HG03139 (cell line): ENCODE measurements at regions not wholly inside any gene's neighbourhood (a gene's known extent, or its start where the extent isn't known, plus 50 kb on each side); places are given as distances from the start of the nearest gene placed in this dataset.
"Not testable (repeated sequence)": the region's sequence is repeated elsewhere in the genome, so short reads cannot be mapped to it uniquely, and the experiment has no call there.

Experiments
- ATAC-seq: cut with Tn5 transposase; IDR thresholded peaks from one replicate; pipeline ENCODE4 v1.9.1; 2021; ENCODE audit not compliant: unreplicated experiment

GRCh38 chr7:17044396-17044795, 162.6 kb upstream of the AGR3 start:
- no peak for ATAC-seq

DNA sequence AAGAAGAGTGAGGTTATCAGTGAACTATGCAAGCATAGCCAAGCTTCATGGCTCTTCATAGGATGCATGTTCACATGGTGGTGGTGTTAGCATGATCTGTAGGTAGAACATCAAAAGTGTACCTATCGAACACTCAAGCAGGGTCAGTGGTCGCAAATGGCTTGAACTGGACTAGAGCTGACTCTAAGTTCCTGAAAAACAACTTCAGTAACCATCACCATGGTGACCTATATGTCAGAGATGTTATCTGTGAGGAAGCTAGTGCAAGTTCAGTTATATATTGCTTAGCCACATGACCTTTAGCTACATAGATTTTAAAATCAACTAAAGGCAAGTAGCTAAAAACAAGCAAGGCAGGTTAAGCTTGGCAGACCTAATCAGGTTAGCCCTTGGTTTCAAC, 163.1 kb upstream of the AGR3 start:
- ATAC-seq = no peak

DNA sequence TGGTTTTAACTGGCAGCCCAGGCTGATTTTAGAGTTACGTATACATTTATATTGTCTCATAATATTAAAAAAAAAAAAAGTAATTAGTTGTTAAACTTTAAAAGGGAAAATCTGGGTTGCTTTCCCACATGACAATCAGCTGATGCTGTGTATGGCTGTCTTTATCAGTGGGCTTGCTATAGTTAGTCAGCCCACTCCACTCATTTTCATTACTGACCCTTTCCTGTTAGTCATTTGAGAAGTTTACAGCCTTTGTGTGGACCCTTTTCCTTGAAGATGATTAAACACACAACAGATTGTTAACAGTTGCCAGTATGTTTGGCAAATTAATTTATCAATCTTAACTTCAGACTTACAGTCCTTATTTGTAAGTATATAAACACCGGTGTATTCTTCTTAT, 164.5 kb upstream of the AGR3 start:
- no peak for ATAC-seq

DNA sequence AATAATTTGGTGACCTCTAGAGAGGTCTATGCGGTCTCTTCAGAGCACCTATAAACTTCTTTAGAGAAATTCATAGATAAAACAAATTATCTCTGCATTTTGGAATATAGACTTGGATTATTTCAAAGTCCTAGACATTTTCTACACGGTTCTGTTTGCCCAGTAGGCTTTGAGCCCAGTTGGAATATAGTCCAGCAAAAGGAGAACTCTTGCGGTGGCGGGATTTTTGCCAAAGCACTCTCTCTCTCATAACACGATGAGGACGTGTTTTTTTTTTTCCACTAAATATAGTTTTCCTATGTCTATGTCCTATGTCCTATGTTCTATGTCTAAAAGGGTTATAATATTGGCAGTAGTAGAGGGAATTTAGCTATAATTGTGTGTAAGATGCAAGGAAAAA, 164.9 kb upstream of the AGR3 start:
- ATAC-seq = no peak

DNA sequence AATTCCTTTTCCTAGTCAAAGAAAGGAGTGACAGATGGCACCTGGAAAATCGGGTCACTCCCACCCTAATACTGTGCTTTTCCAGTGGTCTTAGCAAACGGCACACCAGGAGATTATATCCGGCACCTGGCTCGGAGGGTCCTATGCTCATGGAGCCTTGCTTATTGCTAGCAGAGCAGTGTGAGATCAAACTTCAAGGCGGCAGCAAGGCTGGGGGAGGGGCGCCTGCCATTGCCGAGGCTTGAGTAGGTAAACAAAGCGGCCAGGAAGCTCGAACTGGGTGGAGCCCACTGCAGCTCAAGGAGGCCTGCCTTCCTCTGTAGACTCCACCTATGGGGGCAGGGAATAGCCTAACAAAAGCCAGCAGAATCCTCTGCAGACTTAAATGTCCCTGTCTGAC, 171.4 kb upstream of the AGR3 start:
- ATAC-seq = not testable (repeated sequence)

DNA sequence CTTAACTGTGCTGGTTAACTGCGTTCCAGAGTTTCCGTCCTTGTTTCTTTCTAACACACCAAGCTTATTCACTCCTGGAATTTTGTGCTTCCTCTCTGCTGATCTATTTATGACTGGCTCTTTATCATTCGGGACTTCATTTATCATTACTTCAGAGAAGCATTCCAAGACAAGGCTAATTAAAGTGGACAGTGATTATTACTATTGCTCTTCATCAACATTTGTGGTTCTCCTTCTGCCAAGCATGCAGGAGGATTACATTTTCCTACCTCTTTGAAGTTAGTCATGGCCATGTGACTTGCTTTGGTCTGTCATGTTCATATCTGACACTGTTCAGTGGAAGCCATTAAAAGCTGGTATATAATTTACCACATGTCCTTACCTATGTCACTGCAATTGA, 172.4 kb upstream of the AGR3 start:
- no peak for ATAC-seq

DNA sequence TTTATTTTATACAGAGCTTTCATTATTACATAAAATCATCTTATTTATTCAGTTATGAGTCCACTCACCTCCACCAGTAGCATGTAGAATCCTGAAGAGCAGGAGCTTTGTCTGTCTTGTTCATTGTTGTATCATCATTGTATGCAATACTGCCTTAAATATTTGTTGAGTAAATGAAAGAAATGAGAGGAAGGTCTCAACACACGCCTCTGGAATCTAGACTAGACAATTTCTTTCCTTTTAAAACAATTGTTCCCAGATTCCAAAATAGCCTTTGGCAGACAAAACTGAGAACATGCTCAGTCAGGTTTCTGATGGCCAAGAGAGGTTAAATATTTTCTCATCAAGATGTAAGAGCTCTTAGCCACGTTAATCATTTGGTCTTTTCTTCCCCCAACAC, 173.1 kb upstream of the AGR3 start:
- ATAC-seq = no peak

DNA sequence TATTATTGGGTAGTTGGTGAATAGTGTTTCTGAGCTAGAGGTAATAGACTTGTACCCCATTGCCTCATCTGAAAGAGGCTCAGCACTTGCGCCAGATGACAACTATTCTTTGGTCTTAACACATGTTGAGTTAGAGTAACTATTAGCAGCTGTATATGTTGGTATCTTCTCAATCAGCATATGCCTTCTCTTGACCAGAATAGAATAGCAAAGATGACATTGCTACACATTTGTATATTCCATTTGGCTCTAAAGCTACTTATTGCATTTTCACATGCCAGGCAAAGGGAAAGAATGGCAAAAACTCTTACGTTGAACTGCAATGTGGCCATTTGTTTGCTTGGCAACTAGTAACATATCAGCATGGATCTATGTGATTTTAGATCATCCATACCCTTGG, 173.8 kb upstream of the AGR3 start:
- no peak for ATAC-seq

DNA sequence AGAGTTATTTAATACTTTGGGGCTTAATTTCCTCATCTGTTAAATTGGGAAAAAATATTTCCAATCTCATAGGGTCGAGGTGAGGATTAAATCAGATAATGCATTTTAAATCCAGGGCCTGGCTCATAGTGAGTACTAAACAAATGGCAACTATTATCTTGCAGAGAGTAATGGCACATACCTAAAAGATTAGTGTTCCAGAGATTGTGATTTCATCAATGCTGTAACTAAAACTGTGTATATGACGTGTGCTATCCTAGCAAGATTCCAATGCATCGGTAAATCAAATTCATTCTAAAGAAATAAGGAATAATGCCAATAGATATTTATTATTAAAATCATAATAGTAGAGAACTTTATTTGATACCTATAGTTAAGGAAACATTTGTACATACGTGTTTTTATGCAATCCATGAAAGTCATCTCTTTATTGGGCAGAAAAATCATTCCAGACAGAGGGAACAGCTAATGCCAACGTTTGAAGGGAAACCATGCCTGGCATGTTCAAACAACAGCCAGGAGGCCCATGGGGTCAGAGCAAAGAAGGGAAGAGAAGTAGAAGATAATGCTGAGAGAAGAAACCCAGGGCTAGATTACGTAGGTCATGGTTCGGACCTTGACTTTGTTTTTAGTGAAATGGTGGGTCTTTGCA, 174.8 kb upstream of the AGR3 start:
- ATAC-seq = no peak

GRCh38 chr7:17057143-17057509, 175.3 kb upstream of the AGR3 start:
- ATAC-seq = no peak

DNA sequence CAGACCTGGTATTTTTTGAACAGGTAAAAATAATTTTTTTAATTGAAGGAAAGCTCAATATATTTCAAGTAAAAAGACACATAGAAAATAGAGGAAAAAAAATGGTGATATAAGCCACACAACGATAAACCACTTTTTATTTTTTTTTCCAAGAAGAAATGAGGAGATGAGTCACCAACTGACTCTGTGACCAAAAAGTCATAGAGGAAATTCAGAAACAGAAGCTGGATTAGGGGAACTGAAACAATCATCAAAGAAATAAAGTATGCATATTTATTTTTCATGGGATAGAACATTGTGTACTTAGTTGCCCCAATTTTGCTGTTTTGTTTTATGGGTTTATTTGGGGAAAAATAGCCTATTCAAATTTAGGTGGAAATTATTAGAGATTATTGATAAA, 176.8 kb upstream of the AGR3 start:
- ATAC-seq = no peak

DNA sequence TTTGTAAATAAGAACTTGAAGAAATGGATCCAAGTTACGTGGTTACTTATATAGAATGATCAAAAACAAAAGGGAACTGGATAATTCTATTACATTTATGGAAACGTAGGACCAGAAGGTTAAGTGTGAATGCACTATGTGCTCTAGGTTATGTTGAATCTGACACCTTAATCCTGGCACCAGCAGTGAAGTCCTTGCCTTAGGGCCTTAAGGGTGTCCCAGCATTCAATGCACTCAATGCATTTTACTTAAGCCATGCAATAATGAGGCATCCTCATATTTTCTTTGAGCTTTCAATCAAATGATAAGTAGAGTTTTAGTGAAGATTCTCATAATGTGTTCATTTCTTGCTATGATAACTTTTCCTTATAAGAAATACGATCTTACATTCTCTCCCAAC, 178.3 kb upstream of the AGR3 start:
- no peak for ATAC-seq

DNA sequence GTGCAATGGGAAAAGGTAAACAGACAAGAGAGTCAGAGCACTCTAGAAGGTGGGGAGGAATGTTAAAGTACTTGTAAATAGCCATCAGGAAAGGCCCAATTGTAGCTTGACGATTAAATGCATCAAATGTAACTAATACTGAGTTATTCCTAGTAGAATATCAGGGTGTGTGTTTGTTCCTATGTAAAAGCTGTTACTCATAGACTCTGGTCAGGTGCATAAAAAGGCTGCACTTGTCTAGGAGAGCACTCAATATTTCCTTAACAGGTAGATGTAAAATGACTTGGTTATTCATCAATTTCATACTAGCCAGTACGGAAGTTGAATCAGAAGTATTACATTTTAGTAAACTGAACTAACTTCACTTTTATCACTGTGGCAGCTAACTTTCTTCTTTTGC, 179.7 kb upstream of the AGR3 start:
- ATAC-seq = no peak

- ATAC-seq = no peak
Measured at GRCh38 chr7:17062151-17063044, 180.6 kb upstream of the AGR3 start.

DNA sequence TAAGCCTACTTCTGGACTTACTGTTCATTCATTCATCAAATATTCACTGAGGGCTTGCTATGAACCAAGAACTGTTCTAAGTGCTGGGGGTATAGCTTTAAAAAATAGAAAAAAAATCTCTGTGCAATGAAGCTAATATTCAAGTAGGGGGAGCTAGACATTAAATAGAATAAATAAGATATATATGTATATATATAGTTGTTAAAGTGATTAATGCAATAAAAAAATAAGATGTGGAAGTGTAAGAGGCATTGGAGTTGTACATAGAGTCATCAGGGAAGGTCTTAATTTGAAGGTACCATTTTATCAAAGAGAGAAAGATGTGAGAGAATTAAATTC, 181.2 kb upstream of the AGR3 start:
- ATAC-seq = no peak

- no peak for ATAC-seq
Measured at GRCh38 chr7:17067691-17068090, 185.9 kb upstream of the AGR3 start.

DNA sequence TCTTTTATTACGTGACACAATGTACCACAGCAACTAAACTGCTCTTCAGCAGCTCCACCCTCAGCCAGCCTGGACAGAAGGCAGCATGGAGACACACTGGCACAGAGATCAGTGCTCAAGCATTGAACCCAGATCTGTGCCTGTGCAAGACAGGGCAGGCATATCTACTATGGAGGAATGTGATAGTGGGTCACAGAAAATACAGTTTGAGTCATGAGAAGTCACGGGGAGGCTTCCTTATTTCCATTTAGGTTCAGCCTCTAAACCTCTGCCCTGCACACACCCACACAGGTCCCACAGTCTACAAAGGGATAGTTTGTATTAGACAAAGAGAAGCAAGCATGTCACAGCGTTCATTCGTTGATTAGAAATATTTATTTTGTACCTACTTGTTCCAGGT, 187.4 kb upstream of the AGR3 start:
- ATAC-seq = no peak

GRCh38 chr7:17070231-17070708, 188.5 kb upstream of the AGR3 start:
- ATAC-seq = no peak

DNA sequence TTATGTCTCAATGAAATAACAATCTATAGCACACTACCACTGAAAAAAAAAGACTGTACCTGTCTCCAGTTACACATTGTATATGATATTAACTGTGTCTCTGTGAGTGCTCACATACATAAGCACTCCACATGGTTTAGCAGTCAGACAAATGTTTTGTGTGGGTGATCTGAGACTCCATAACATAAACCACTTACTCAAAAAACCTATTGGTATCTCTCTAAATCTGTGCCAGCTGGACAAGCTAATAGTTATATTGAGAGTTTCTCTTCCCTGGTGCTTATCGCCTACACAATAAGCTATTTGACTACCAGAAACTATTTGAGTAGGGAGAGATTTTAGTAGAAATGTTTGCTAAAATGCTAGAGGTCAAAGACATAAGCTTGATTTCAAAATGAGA, 190.1 kb upstream of the AGR3 start:
- ATAC-seq = peak; percentile 51

GRCh38 chr7:17075601-17076255, 193.9 kb upstream of the AGR3 start:
- no peak for ATAC-seq

DNA sequence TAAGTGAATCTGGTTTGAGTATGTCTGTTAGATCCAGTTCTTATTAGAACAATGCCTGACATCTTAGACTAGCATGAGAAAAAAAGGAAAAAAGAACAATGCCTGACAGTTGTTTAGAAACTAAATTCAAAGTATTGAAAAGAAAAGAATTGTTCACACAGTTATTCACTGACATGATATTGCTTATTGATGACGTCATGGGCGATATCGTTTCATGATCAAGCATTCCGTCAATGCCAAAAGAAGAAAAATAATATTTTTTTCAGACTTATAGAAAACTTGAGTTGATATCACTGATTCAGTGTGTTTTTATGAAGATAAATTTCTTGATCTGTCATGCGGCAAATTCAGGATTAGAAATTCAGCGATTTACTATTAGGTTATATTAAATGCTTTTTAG, 196.5 kb upstream of the AGR3 start:
- no peak for ATAC-seq
